CMK (cell line): ENCODE measurements at regions not wholly inside any gene's neighbourhood (a gene's known extent, or its start where the extent isn't known, plus 50 kb on each side); places are given as distances from the start of the nearest gene placed in this dataset.
"Not testable (repeated sequence)": the region's sequence is repeated elsewhere in the genome, so short reads cannot be mapped to it uniquely, and the experiment has no call there.

Source experiments
- DNase-seq: peaks from one replicate; pipeline ENCODE4 v3.0.0-alpha.2; 2010; ENCODE audit warnings: low read depth

- DNase-seq = not testable (repeated sequence)
These were observed 53.1 kb upstream of the HUNK start for GRCh38 chr21:31819692-31820091.

DNA sequence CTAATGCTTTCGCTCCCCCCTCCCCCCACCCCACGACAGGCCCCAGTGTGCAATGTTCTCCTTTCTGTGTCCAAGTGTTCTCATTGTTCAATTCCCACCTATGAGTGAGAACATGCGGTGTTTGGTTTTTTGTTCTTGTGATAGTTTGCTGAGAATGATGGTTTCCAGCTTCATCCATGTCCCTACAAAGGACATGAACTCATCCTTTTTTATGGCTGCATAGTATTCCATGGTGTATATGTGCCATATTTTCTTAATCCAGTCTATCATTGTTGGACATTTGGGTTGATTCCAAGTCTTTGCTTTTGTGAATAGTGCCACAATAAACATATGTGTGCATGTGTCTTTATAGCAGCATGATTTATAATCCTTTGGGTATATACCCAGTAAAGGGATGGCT lies 58.5 kb upstream of the HUNK start:
- DNase-seq = not testable (repeated sequence)

DNA sequence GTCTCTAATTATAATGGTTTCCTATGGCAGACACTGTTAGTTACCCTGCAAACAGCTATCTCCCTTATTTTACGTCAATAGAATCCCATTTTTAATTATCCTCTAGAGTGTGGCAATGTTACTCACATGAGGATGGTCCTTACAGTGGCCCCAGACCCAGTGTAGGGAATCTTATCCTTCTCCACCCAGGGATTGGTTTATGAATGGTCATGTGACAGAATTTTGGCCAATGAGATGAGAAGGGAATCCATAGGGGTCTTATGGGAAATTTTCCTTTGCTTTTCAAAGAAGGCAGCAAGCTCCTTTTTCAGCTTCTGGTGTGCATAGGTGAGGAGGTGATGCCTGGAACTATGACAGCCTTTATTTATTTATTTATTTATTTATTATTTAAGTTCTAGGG lies 59.0 kb upstream of the HUNK start:
- no peak for DNase-seq

GRCh38 chr21:31804008-31804394 lies 68.8 kb upstream of the HUNK start:
- DNase-seq = no peak

DNA sequence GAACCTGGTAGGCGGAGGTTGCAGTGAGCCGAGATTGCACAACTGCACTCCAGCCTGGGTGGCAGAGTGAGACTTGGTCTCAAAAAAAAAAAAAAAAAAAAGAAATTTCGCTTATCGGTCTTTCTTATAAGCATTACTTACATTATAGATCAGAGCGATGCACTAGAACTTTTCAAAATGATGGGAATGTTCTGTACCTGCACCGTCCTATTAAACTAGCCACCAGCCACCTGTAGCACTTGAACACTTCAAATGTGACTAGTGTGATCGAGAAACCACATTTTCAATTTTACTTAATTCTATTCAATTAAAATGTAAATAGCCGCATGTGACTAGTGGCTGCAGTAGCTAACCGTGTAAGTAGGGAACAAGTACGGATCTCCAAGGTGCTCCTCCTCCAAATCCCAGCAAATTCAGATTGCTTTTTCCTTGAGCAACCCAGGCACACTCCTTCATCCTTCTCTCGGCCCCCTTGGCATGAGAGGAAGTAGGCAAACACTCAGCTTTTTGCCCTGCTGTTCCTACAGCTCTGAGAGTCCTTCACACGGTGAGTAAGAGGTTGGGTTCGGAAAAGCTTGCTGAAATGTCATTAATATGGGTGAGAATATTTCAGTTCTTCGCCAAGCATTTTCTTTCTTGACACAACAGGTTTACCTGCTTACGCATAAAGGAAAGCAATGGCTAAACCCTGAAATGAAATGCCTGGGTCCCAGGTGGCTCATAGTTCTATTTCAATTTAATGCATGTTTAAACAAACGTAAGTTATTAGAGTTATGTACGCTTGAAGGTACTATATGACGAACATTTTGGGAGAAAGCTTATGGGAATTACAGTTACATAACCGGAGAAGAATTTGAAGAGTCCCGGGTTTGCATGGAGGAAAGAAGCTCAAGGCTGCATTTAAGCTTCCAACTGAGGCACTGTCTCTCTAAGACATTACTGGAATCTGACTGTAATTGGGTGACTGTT lies 69.5 kb upstream of the HUNK start:
- DNase-seq = no peak

GRCh38 chr21:31802331-31802730 lies 70.4 kb upstream of the SCAF4 start:
- no peak for DNase-seq

- DNase-seq = no peak
These were observed 69.8 kb upstream of the SCAF4 start for GRCh38 chr21:31801551-31802219.

DNA sequence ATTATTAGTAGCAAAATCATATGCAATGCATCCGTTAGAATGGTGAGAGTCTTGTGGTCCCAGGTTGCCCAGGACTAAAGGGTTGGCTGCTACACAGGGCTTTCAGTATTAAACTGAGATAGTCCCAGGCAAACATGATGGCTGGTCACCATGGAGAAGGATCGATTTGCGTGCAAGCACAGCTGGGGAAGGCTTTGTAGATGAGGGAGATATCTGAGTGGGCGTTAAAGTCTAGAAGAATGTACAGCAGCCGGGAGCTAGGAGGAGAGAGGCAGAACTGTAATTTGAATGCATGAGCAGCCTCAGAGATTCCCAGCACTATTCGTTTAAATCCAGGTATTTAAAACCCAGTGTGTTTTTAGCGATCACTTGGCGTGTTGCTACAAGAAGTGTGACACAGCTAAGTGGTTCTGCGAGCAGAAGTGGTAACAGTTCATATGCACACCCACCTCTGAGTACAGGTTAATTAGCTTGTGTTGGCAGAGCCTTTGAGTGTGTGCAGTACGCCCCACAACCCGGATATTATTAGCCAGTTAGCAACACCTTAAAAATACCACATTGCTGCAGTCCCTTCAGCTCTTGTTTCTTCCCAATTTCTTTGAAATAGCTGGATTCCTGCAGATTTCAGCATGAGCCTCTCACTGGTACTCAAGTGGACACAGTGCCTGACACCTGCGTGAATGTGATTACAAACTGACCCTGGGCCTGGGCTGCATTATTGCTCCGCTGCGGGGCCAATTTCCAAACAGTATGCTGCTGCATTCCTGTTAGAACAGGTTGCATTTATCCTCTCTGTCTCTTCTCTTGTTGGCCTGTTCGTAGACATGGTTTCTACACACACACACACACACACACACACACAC lies 67.2 kb upstream of the SCAF4 start:
- no peak for DNase-seq

- no peak for DNase-seq
These were observed 64.1 kb upstream of the SCAF4 start for GRCh38 chr21:31795992-31796391.

GRCh38 chr21:31790420-31790819 lies 58.5 kb upstream of the SCAF4 start:
- not testable (repeated sequence) for DNase-seq

DNA sequence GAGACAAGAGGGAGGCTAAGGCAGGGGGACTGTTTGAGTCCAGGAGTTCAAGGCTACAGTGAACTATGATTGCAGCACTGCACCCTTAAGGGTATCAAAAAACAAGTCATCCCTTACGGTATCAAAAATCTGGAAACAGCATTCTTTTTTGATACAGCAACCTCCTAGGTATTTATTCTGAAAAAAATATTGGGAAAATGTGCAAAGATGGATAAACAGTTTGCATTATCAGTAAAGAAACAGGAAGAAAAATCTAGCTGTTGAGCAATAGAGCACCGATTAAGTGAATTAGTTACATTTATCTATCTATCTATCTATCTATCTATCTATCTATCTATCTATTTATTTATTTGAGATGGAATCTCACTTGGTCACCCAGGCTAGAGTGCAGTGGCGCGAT lies 56.7 kb upstream of the SCAF4 start:
- no peak for DNase-seq

- not testable (repeated sequence) for DNase-seq
These were observed 55.8 kb upstream of the SCAF4 start for GRCh38 chr21:31787691-31788090.

GRCh38 chr21:31786164-31786920 lies 54.4 kb upstream of the SCAF4 start:
- no peak for DNase-seq

- peak; percentile 66 for DNase-seq
These were observed 53.6 kb upstream of the SCAF4 start for GRCh38 chr21:31785237-31786163.

DNA sequence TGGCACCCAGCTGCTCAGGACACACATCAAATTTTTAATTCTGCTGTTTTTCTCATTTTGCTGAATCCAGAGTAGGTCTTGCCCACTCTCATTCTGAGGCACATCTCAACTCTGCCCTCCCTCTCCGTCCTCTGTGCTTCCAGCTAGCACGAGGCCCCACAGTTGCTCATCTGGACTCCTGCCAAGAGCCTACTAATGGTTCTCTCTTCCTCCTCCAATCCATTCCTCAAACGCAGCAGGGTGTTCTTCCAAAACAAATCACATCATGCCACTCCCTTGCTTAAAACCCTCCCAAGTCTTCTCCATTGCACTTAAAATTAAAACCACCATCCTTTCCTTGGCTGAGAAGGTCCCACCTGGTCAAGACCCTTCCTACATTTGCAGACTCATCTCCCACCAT lies 49.8 kb upstream of the SCAF4 start:
- DNase-seq = no peak
